ENCODE measurements at regions not wholly inside any gene's neighbourhood (a gene's known extent, or its start where the extent isn't known, plus 50 kb on each side); places are given as distances from the start of the nearest gene placed in this dataset.

GRCh38 chr12:76249501-76249900 is 98.7 kb downstream of the BBS10 start:
- Mint-ChIP-seq H3K27ac (no peak overlapping the region), H3K4me3 (no peak overlapping the region), H3K9me3 (no peaks in the 10 kb centered on the region), H3K4me1 (no peaks in the 10 kb centered on the region), H3K27me3 (peaks cover 14% of the 10 kb centered on the region), H3K36me3 (no peaks in the 10 kb centered on the region)
- ATAC-seq (ENCODE audit: low read depth): no peak
- DNase-seq: no peak
- POLR2A ChIA-PET: no interaction called here

- Mint-ChIP-seq H3K36me3 (no peaks in the 10 kb centered on the region), H3K27me3 (peaks cover 13% of the 10 kb centered on the region), H3K4me3 (no peak overlapping the region), H3K27ac (no peak overlapping the region), H3K9me3 (no peaks in the 10 kb centered on the region), H3K4me1 (no peaks in the 10 kb centered on the region)
- no peak for DNase-seq
- POLR2A ChIA-PET: no interaction called here
- no peak for ATAC-seq (ENCODE audit: low read depth)
Measured at GRCh38 chr12:76247992-76248391, 100.2 kb downstream of the BBS10 start.

- no peaks in the 10 kb centered on the region for H3K36me3 Mint-ChIP-seq
- ATAC-seq (ENCODE audit: low read depth) (no peak), DNase-seq (no peak)
- no peak overlapping the region for H3K27ac Mint-ChIP-seq
- no peaks in the 10 kb centered on the region for H3K4me1 Mint-ChIP-seq
- peaks cover 12% of the 10 kb centered on the region for H3K27me3 Mint-ChIP-seq
- POLR2A ChIA-PET: interaction anchor here (0.6 kb wide), 1 partner anchor 150 kb away, joined by 3 read pairs; no protein-coding TSS in a partner anchor
- H3K4me3 Mint-ChIP-seq: no peak overlapping the region
- H3K9me3 Mint-ChIP-seq: no peaks in the 10 kb centered on the region
Measured at GRCh38 chr12:76247026-76247646, 101.1 kb downstream of the BBS10 start.

- H3K4me1 Mint-ChIP-seq: no peaks in the 10 kb centered on the region
- no peak for ATAC-seq (ENCODE audit: low read depth)
- DNase-seq: no peak
- no peak overlapping the region for H3K4me3 Mint-ChIP-seq
- H3K36me3 Mint-ChIP-seq: no peaks in the 10 kb centered on the region
- peaks cover 12% of the 10 kb centered on the region for H3K27me3 Mint-ChIP-seq
- POLR2A ChIA-PET: interaction anchor here (0.6 kb wide), 1 partner anchor 150 kb away, joined by 3 read pairs; no protein-coding TSS in a partner anchor
- H3K27ac Mint-ChIP-seq: no peak overlapping the region
- no peaks in the 10 kb centered on the region for H3K9me3 Mint-ChIP-seq
Measured at GRCh38 chr12:76246611-76247010, 101.6 kb downstream of the BBS10 start.

GRCh38 chr12:76244300-76244699 is 103.9 kb downstream of the BBS10 start:
- Mint-ChIP-seq H3K4me1 (no peaks in the 10 kb centered on the region), H3K27ac (no peak overlapping the region), H3K36me3 (no peaks in the 10 kb centered on the region), H3K9me3 (no peaks in the 10 kb centered on the region), H3K27me3 (peaks cover 13% of the 10 kb centered on the region), H3K4me3 (no peak overlapping the region)
- no peak for DNase-seq
- no peak for ATAC-seq (ENCODE audit: low read depth)
- POLR2A ChIA-PET: no interaction called here

GRCh38 chr12:76242813-76243550 is 105.2 kb downstream of the BBS10 start:
- H3K4me1 Mint-ChIP-seq: no peaks in the 10 kb centered on the region

GRCh38 chr12:76241371-76241770 is 106.8 kb downstream of the BBS10 start:
- Mint-ChIP-seq H3K9me3 (no peaks in the 10 kb centered on the region), H3K27me3 (peaks cover 5% of the 10 kb centered on the region), H3K27ac (no peak overlapping the region), H3K36me3 (no peaks in the 10 kb centered on the region), H3K4me3 (no peak overlapping the region), H3K4me1 (no peaks in the 10 kb centered on the region)
- DNase-seq: no peak
- no peak for ATAC-seq (ENCODE audit: low read depth)
- POLR2A ChIA-PET: no interaction called here

More at GRCh38 chr12:76242813-76243550, 105.2 kb downstream of the BBS10 start:
- no peak for ATAC-seq (ENCODE audit: low read depth)
- H3K27ac Mint-ChIP-seq: no peak overlapping the region
- POLR2A ChIA-PET: no interaction called here
- no peaks in the 10 kb centered on the region for H3K9me3 Mint-ChIP-seq
- no peak for DNase-seq
- no peaks in the 10 kb centered on the region for H3K36me3 Mint-ChIP-seq
- peaks cover 12% of the 10 kb centered on the region for H3K27me3 Mint-ChIP-seq
- H3K4me3 Mint-ChIP-seq: no peak overlapping the region

- no peak overlapping the region for H3K4me3 Mint-ChIP-seq
- no peak overlapping the region for H3K27ac Mint-ChIP-seq
- ATAC-seq (ENCODE audit: low read depth) (no peak), DNase-seq (no peak)
- POLR2A ChIA-PET: no interaction called here
- no peaks in the 10 kb centered on the region for H3K4me1 Mint-ChIP-seq
- H3K27me3 Mint-ChIP-seq: peaks cover 3% of the 10 kb centered on the region
- no peaks in the 10 kb centered on the region for H3K9me3 Mint-ChIP-seq
- H3K36me3 Mint-ChIP-seq: no peaks in the 10 kb centered on the region
Measured at GRCh38 chr12:76240281-76240680, 107.9 kb downstream of the BBS10 start.

GRCh38 chr12:76238688-76239087 is 109.5 kb downstream of the BBS10 start:
- POLR2A ChIA-PET: no interaction called here
- no peak for ATAC-seq (ENCODE audit: low read depth)
- no peak overlapping the region for H3K27ac Mint-ChIP-seq

GRCh38 chr12:76237086-76237701 is 111.0 kb downstream of the BBS10 start:
- no peak overlapping the region for H3K4me3 Mint-ChIP-seq
- H3K4me1 Mint-ChIP-seq: no peaks in the 10 kb centered on the region
- H3K36me3 Mint-ChIP-seq: no peaks in the 10 kb centered on the region
- H3K9me3 Mint-ChIP-seq: no peaks in the 10 kb centered on the region
- no peak for ATAC-seq (ENCODE audit: low read depth)
- no peak for DNase-seq
- no peak overlapping the region for H3K27ac Mint-ChIP-seq
- H3K27me3 Mint-ChIP-seq: peaks cover 3% of the 10 kb centered on the region
- POLR2A ChIA-PET: no interaction called here

More at GRCh38 chr12:76238688-76239087, 109.5 kb downstream of the BBS10 start:
- Mint-ChIP-seq H3K4me3 (no peak overlapping the region), H3K9me3 (no peaks in the 10 kb centered on the region), H3K4me1 (no peaks in the 10 kb centered on the region), H3K27me3 (peaks cover 3% of the 10 kb centered on the region), H3K36me3 (no peaks in the 10 kb centered on the region)
- no peak for DNase-seq

- ATAC-seq (ENCODE audit: low read depth) (no peak), DNase-seq (no peak)
- Mint-ChIP-seq H3K9me3 (no peaks in the 10 kb centered on the region), H3K4me3 (no peak overlapping the region), H3K4me1 (no peaks in the 10 kb centered on the region), H3K36me3 (no peaks in the 10 kb centered on the region), H3K27me3 (peaks cover 3% of the 10 kb centered on the region), H3K27ac (no peak overlapping the region)
- POLR2A ChIA-PET: no interaction called here
Measured at GRCh38 chr12:76236640-76237039, 111.6 kb downstream of the BBS10 start.

- no peaks in the 10 kb centered on the region for H3K36me3 Mint-ChIP-seq
- POLR2A ChIA-PET: no interaction called here
- peaks cover 6% of the 10 kb centered on the region for H3K27me3 Mint-ChIP-seq
- no peaks in the 10 kb centered on the region for H3K9me3 Mint-ChIP-seq
- DNase-seq: no peak
- no peak overlapping the region for H3K27ac Mint-ChIP-seq
- ATAC-seq (ENCODE audit: low read depth): no peak
- no peak overlapping the region for H3K4me3 Mint-ChIP-seq
- H3K4me1 Mint-ChIP-seq: no peaks in the 10 kb centered on the region
Measured at GRCh38 chr12:76234741-76235140, 113.5 kb downstream of the BBS10 start.

GRCh38 chr12:76232013-76232412 is 116.2 kb downstream of the BBS10 start:
- H3K27ac Mint-ChIP-seq: no peak overlapping the region
- no peak for DNase-seq
- POLR2A ChIA-PET: no interaction called here
- H3K36me3 Mint-ChIP-seq: no peaks in the 10 kb centered on the region
- H3K27me3 Mint-ChIP-seq: peaks cover 13% of the 10 kb centered on the region
- no peaks in the 10 kb centered on the region for H3K9me3 Mint-ChIP-seq
- H3K4me1 Mint-ChIP-seq: no peaks in the 10 kb centered on the region
- H3K4me3 Mint-ChIP-seq: no peak overlapping the region
- no peak for ATAC-seq (ENCODE audit: low read depth)

GRCh38 chr12:76226956-76227355 is 121.3 kb downstream of the BBS10 start:
- no peak overlapping the region for H3K27ac Mint-ChIP-seq
- H3K9me3 Mint-ChIP-seq: no peaks in the 10 kb centered on the region
- H3K4me3 Mint-ChIP-seq: no peak overlapping the region
- POLR2A ChIA-PET: no interaction called here
- no peak for ATAC-seq (ENCODE audit: low read depth)
- H3K36me3 Mint-ChIP-seq: no peaks in the 10 kb centered on the region
- no peak for DNase-seq
- peaks cover 2% of the 10 kb centered on the region for H3K4me1 Mint-ChIP-seq
- peaks cover 19% of the 10 kb centered on the region for H3K27me3 Mint-ChIP-seq
